SHP77 treated with DMSO at 0.1 percent for 48 hours (cell line): ENCODE measurements at regions not wholly inside any gene's neighbourhood (a gene's known extent, or its start where the extent isn't known, plus 50 kb on each side); places are given as distances from the start of the nearest gene placed in this dataset.
"Not testable (repeated sequence)": the region's sequence is repeated elsewhere in the genome, so short reads cannot be mapped to it uniquely, and the experiment has no call there.

Experiments
- DNase-seq: peaks from one replicate; lab custom pipeline; 2025; lab: John Stamatoyannopoulos, UW

- no peak for DNase-seq
These were observed 74.6 kb downstream of the FEM1C start for GRCh38 chr5:115469904-115470516.

- DNase-seq: no peak
These were observed 76.9 kb downstream of the FEM1C start for GRCh38 chr5:115467628-115468027.

GRCh38 chr5:115465431-115465830 is 79.1 kb downstream of the FEM1C start:
- DNase-seq: no peak

GRCh38 chr5:115463983-115464382 is 80.6 kb downstream of the FEM1C start:
- no peak for DNase-seq

- DNase-seq: no peak
These were observed 82.9 kb downstream of the FEM1C start for GRCh38 chr5:115461506-115462290.

GRCh38 chr5:115461093-115461492 is 83.5 kb downstream of the FEM1C start:
- DNase-seq: no peak

GRCh38 chr5:115460472-115460871 is 84.1 kb downstream of the FEM1C start:
- no peak for DNase-seq

GRCh38 chr5:115459855-115460341 is 84.7 kb downstream of the FEM1C start:
- no peak for DNase-seq

GRCh38 chr5:115458416-115458815 is 86.2 kb downstream of the FEM1C start:
- no peak for DNase-seq

- no peak for DNase-seq
These were observed 86.6 kb downstream of the FEM1C start for GRCh38 chr5:115458003-115458409.

- DNase-seq: no peak
These were observed 87.0 kb downstream of the FEM1C start for GRCh38 chr5:115457571-115457970.

GRCh38 chr5:115456539-115457040 is 88.0 kb downstream of the FEM1C start:
- no peak for DNase-seq

GRCh38 chr5:115456056-115456455 is 88.5 kb downstream of the FEM1C start:
- DNase-seq: no peak

GRCh38 chr5:115455301-115455707 is 89.3 kb downstream of the FEM1C start:
- DNase-seq: no peak

- no peak for DNase-seq
These were observed 91.0 kb downstream of the FEM1C start for GRCh38 chr5:115453391-115454095.

GRCh38 chr5:115452536-115453235 is 91.9 kb downstream of the FEM1C start:
- no peak for DNase-seq

GRCh38 chr5:115452083-115452482 is 92.5 kb downstream of the FEM1C start:
- DNase-seq: no peak

- no peak for DNase-seq
These were observed 93.8 kb downstream of the FEM1C start for GRCh38 chr5:115450741-115451140.

- DNase-seq: not testable (repeated sequence)
These were observed 95.9 kb downstream of the FEM1C start for GRCh38 chr5:115448630-115449029.

GRCh38 chr5:115440782-115441451 is 103.7 kb downstream of the FEM1C start:
- DNase-seq: no peak

- no peak for DNase-seq
These were observed 104.9 kb downstream of the FEM1C start for GRCh38 chr5:115439639-115440038.
